GM19467 (cell line): ENCODE measurements at regions not wholly inside any gene's neighbourhood (a gene's known extent, or its start where the extent isn't known, plus 50 kb on each side); places are given as distances from the start of the nearest gene placed in this dataset.
"Not testable (repeated sequence)": the region's sequence is repeated elsewhere in the genome, so short reads cannot be mapped to it uniquely, and the experiment has no call there.

ENCODE experiments used
- ATAC-seq: cut with Tn5 transposase; IDR thresholded peaks from one replicate; pipeline ENCODE4 v1.9.1; 2021; ENCODE audit warnings: mild to moderate bottlenecking, moderate library complexity; ENCODE audit not compliant: unreplicated experiment

- peak; percentile 44 for ATAC-seq
Observed at GRCh38 chr17:26936645-26937044, 357.3 kb upstream of the WSB1 start.

GRCh38 chr17:26937750-26938322, 356.1 kb upstream of the WSB1 start:
- ATAC-seq: not testable (repeated sequence)

- not testable (repeated sequence) for ATAC-seq
Observed at GRCh38 chr17:26939755-26940154, 354.2 kb upstream of the WSB1 start.

DNA sequence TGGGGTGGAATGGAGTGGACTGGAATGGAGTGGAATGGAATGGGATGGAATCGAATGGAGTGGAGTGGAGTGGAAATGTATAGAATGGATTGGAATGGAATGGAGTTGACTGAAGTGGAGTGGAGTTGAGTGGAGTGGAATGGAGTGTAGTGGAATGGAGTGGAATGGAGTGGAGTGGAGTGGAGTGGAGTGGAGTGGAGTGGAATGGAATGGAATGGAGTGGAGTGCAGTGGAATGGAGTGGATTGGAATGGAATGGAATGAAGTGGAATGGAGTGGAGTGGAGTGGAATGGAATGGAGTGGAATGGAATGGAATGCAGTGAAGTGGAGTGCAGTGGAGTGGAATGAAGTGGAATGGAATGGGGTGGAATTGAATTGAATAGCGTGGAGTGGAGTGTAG, 353.3 kb upstream of the WSB1 start:
- ATAC-seq: not testable (repeated sequence)

- no peak for ATAC-seq
Observed at GRCh38 chr17:26962255-26963162, 331.4 kb upstream of the WSB1 start.

DNA sequence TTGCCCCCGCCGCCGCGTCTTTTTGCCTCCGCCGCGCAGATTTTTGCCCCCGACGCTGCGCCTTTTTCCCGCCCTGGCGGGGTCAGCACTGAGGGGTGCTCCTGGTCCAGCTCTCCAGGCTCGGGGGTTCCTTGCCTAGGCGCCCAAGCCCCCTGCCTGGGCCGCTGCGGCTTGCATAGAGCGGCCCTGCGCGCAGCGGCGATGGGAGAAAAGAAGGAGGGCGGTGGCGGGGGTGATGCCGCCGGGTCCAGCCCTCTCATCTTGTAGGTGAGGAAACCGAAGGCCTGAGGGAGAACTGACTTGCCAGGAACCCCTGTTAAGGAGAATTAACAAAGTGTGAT, 330.8 kb upstream of the WSB1 start:
- no peak for ATAC-seq

DNA sequence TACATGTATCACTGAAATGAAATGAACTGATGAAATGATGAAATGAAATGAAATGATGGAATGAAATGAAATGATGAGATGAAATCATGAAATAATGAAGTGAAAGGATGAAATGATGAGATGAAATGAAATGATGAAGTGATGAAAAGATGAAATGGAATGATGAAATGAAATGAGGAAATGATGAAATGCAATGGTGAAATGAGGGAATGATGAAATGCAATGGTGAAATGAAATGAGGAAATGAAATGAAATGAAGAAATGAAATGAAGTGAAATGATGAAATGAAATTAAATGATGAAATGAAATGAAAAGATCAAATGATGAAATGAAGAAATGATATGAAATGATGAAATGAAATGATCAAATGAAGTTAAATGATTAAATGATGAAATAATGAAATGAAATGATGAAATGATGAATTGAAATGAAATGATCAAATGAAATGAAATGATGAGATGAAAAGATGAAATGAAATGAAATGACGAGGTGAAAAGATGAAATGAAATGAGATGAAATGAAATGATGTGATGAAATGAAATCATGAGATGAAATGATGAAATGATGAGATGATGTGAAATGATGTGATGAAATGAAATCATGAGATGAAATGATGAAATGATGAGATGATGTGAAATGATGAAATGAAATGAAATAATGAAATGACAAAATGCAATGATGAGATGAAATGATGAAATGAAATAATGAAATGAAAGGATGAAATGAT, 327.9 kb upstream of the WSB1 start:
- ATAC-seq: not testable (repeated sequence)

DNA sequence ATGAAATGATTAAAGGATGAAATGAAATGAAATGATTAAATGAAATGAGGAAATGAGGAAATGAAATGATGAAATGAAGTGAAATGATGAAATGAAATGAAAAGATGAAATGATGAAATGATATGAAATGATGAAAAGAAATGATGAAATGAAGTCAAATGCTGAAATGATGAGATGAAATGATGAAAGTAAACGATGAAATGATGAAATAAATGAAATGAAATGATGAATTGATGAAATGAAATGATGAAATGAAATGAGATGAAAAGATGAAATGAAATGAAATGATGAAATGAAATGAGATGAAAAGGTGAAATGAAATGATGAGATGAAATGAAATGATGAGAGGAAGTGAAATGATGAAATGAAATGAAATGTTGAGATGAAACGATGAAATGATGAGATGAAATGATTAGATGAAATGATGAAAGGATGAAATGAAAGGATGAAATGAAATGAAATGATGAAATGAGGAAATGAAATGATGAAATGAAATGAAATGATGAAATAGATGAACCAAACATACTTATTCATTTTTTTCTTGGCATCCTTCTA, 327.2 kb upstream of the WSB1 start:
- not testable (repeated sequence) for ATAC-seq

- ATAC-seq: not testable (repeated sequence)
Observed at GRCh38 chr17:26981845-26982425, 312.0 kb upstream of the WSB1 start.

DNA sequence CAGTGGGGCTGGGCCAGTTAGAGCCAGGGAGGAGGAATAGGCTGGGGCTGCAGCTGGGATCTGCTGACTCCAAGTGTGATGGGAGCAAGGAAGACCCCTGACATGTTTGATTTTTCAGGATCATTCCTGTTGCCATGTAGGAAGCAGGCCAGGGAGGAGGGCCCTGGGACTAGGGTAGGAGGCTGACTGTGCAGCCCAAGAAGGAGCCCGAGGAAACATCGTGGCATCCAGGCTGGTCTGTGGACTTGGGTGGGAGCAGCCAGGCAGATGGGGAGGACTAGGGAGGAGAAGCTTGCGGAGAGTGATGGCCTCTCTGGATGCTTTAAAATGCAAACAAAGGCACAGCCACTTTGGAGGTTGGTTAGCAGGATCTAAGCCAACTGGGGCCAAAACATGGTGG, 311.4 kb upstream of the WSB1 start:
- not testable (repeated sequence) for ATAC-seq

DNA sequence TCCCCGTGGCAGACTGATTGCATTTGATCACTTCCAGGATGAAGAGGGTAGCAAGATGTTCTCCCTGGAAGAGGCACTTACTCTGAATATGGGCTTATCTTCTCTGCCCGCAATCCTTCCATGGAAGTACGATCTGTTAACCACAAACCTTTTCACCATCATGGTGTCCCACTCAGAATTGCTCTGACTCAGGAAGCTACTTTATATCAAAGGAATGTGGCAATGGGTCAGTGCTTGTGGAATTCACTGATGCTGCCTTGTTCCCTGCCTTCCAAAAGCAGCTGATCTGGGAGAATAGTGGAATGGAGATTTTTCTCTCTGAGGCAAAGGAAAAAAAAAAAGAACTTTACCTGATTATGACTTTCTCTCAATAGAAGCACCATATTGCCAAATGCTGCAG, 306.1 kb upstream of the WSB1 start:
- not testable (repeated sequence) for ATAC-seq

DNA sequence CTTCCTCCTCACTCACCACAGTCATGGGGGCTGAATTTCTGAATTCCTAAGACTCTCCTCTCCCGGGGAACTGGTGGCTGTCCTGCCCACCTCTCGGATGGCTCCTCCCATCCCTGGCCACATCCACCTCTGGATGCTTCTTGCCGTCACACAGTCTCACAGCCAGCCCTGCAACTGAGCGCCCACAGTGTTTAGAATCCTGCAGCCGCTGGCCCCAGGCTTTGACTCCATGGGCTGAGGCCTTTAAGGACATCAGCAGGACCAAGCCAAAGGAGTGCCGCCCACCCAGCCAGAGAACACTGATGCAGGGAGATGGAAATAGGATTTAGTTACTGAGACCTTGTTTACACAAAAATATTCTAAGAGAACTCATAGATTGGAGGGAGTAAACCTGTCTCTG, 299.3 kb upstream of the WSB1 start:
- not testable (repeated sequence) for ATAC-seq

DNA sequence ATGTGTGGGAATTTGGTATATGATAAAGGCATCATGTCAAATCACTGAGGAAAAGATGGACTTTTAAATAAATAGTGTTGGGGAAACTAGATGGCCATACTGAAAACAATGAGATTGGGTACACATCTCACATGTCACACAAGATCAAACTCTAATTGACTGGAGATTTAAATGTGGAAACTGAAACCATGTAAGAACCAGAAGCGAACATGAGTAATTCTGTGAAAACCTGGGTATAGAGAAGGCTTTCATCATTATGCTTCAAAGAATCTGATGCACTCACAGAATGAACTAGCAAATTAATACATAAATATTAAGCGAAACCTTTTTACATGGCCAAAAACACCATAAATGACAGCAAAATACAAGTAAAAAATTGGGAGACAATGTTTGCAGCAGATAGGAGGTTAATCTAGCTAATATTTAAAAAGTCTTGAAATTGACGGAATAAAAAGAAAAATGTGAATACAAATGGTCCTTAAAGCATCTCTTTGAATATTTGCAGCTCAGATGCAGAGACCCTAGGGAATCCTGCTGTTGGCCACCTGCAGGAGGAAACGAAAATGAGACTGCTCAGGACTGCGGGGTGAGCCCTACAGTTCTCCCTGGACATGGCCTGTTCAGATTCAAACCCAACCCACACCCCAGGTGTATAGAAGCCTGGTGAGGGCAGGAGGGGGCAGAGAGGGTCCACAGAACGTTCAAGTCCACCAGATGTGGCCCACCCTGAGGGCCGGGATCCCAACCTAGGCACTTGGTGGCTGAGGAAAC, 297.6 kb upstream of the WSB1 start:
- not testable (repeated sequence) for ATAC-seq

GRCh38 chr17:27007734-27008531, 286.0 kb upstream of the WSB1 start:
- ATAC-seq: not testable (repeated sequence)

- no peak for ATAC-seq
Observed at GRCh38 chr17:27009087-27009486, 284.8 kb upstream of the WSB1 start.

GRCh38 chr17:27010138-27010537, 283.8 kb upstream of the WSB1 start:
- not testable (repeated sequence) for ATAC-seq

DNA sequence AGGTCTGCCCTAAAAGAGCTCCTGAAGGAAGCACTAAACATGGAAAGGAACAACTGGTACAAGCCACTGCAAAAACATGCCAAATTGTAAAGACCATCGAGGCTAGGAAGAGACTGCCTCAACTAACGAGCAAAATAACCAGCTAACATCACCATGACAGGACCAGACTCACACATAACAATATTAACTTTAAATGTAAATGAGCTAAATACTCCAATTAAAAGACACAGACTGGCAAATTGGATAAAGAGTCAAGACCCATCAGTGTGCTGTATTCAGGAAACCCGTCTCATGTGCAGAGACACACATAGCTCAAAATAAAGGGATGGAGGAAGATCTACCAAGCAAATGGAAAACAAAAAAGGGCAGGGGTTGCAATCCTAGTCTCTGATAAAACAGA, 263.4 kb upstream of the WSB1 start:
- not testable (repeated sequence) for ATAC-seq

GRCh38 chr17:27038676-27039075, 255.2 kb upstream of the WSB1 start:
- ATAC-seq: no peak

GRCh38 chr17:27045039-27045438, 248.9 kb upstream of the WSB1 start:
- ATAC-seq: not testable (repeated sequence)
